ENCODE measurements at regions not wholly inside any gene's neighbourhood (a gene's known extent, or its start where the extent isn't known, plus 50 kb on each side); places are given as distances from the start of the nearest gene placed in this dataset.

GRCh38 chr16:52770828-52771227, 223.9 kb upstream of the TOX3 start:
- TF ChIP-seq CTCF (conservative IDR thresholded peaks at IDR 0.05; ENCODE audit: low read depth, low read length) = no peak
- TF ChIP-seq EZH2 (IDR thresholded peaks at IDR 0.05; ENCODE audit: low read length, unreplicated experiment) = no peak
- no peak for TF ChIP-seq EZH2phosphoT487 (IDR thresholded peaks at IDR 0.05; ENCODE audit: borderline replicate concordance, low read length)

Data from PC-3 (cell line).